T-helper 9 cell (primary cell): ENCODE measurements at regions not wholly inside any gene's neighbourhood (a gene's known extent, or its start where the extent isn't known, plus 50 kb on each side); places are given as distances from the start of the nearest gene placed in this dataset.
"Not testable (repeated sequence)": the region's sequence is repeated elsewhere in the genome, so short reads cannot be mapped to it uniquely, and the experiment has no call there.

Experiments
- DNase-seq: peaks from one replicate; pipeline ENCODE4 v3.0.0-alpha.2; 2020

DNA sequence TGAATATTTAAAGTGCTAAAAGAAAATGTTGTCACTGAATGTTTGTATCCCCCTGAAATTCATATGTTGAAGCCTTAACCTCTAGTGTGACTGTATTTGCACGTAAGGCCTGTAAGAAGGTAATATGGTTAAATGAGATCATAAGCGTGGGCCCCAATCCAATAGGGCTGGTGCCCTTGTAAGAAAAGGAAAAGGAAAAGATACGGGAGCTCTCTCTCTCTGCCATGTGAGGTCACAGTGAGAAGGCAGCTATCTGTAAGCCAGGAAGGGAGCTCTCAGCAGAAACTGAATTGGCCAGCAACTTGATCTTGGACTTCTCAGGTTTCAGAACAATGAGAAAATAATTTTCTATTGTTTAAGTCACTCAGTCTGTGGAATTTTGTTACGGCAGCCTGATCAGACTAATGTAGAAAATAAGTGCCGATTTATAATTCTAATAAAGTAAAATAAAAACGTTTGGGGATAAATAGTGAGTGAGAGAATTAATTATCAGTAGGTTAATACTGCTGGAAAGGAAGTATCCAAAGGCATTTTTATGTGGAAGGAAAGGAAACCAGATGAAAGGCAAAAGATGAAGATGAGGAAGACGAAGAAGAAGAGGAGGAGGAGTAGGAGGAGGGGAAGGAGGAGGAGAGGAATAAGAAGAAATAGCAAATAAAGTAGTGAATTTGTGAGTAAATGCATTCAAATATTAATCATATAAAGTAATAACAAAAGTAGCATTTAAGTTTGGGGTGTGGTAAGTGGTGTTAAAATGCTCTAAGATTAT lies 188.5 kb upstream of the KRR1 start:
- no peak for DNase-seq

DNA sequence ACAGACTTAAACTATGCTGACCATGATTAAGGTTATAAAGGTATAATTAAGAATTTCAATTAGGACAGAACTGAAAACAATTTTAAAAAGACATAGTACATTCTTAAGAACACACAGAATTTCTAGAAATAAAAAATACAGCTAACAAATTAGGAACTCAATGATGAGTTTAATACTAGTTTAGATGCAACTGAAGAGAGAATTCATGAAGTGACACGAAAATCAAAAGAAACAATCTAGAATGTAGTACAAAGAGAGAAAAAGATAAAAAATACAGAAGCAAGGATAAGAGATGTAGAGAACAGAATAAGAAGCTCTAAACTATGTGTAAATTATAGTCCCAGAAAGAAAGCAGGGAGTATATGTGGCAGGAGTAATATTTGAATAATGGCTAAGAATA lies 187.8 kb upstream of the KRR1 start:
- no peak for DNase-seq

- no peak for DNase-seq
Observed at GRCh38 chr12:75698052-75698451, 186.6 kb upstream of the KRR1 start.

DNA sequence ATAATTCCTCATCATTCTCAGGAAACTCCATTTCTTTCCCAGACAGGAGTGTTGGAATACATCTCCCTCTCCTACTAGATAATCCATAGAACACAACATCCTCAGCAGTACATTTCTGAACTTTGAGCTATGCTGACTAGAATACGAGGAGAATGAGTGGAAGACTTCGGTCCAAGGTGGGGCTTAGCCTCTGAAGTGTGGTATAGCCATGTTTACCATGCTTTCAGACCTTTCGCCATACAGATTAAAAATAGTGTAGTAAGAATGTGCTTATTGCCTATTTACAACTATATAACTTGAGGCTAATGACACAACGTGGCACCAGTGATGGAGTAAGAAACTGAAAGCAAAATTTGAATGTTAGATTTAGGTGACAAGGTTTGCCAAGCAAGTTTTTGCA lies 184.5 kb upstream of the KRR1 start:
- no peak for DNase-seq

DNA sequence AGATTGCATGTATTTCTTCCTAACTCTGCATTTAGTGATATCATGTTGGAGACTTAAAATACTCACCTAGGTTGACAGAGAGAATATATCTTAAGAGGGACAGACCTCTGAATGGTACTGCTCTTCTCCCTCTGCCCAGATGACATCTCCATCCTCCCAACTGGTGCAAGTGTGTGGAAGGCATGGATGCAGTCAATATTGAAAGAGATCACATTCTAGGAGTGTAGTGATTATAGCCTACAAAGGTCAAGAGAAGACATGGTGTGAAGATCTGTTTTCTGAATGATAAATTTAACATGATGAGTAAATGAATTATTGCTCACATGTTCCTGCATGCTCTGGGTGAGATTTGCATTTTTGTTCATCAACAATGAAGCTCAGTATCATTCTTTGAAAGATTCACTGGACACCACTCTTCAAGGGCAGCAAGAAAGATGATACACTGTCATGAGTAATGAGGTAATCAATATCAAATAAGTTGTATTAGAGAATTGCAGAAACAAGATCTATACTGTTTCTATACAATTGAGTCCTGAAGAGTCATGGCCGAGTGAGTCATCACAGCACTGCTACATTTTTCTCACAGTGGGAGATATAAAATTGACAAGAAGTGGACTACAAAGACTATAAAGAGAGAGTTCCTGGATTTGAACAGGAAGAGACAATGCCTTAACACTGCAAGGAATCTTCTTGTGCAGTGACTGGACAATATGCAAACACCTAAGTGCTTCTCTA lies 183.3 kb upstream of the KRR1 start:
- no peak for DNase-seq

DNA sequence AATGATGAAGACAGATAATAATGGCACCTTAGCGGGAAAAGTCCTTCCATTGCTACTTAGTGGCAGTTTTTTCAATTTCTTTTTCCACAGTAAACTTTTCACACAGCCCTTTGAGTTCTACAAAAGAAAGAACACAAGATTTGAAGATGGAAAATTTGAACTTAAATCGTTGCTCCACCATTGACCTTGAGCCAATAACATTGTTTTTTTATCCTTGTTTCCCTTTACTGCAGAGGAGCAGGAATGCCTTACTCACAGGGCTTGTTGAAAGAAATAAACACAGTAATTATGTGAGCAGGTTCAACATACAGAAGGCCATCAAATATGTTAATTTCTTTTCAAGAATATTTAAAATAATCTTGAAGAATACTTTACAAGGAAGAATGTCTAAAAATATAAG lies 181.5 kb upstream of the KRR1 start:
- no peak for DNase-seq

GRCh38 chr12:75690296-75690955 lies 179.0 kb upstream of the KRR1 start:
- no peak for DNase-seq

DNA sequence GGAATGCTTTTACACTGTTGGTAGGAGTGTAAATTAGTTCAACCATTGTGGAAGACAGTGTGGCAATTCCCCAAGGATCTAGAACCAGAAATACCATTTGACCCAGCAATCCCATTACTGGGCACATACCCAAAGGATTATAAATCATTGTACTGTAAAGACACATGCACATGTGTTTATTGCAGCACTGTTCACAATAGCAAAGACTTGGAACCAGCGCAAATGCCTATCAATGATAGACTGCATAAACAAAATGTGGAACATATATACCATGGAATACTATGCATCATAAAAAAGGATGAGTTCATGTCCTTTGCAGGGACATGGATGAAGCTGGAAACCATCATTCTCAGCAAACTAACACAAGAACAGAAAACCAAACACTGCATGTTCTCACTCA lies 174.8 kb upstream of the KRR1 start:
- not testable (repeated sequence) for DNase-seq

DNA sequence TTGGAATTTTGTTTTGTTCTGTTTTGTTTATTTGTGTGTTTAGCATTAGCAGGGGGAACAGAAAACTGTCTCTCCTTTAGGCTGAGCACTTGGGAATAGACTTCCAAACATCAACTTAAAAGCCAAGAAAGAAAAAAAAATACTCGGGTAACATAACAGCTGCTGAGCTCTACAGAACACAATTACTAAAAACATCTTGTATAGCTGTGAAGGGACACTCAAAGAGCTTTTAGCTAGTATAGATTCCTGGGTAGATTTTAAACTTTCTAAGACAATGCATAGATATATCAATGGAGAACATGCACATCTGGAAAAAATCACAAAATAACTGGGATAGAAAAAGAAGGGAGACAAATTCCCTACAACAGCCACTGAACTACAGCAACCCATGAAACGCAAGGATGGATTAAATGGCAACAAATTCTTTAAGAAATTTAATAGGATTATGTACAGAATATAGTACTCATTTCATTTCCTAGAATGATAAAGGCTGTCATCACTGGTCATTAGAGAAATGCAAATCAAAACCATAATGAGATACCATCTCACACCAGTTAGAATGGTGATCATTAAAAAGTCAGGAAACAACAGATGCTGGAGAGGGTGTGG lies 174.3 kb upstream of the KRR1 start:
- no peak for DNase-seq

- DNase-seq, result no peak
Observed at GRCh38 chr12:75684678-75685616, 173.5 kb upstream of the KRR1 start.

DNA sequence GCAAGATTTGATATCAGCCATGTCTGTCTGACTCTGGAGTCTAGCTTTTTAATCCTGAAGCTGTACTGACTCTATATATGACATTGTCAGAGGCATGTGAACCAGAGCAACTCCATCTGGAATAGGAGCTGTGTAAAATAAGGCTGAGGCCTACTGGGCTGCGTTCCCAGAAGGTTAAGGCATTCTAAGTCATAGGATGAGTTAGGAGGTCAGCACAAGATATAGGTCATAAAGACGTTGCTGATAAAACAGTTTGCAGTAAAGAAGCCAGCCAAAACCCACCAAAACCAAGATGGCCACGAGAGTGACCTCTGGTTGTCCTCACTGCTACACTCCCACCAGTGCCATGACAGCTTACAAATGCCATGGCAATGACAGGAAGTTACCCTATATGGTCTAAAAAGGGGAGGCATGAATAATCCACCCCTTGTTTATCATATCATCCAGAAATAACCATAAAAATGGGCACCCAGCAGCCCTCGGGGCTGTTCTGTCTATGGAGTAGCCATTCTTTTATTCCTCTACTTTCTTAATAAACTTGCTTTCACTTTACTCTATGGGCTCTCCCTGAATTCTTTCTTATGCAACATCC lies 172.7 kb upstream of the KRR1 start:
- not testable (repeated sequence) for DNase-seq

- no peak for DNase-seq
Observed at GRCh38 chr12:75683220-75683619, 171.8 kb upstream of the KRR1 start.

- no peak for DNase-seq
Observed at GRCh38 chr12:75677522-75677921, 166.1 kb upstream of the KRR1 start.

DNA sequence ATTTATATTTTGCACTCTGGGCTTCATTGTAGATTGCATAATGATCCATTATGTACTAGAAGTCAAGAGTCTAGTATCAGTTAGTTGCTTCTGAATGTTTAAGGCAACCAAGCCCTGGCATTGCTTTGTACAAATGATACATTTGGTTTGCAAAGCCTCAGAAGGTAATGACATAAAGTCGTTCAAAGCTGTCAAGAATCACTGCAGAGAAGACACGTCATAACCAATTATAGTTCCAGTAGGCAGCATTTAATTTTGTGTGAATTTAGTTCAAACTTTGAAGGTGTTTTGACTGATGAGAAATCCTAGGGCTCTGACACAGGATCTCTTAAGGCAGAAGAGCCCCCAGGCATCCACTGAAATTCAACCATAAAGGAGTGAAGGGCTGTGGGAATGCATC lies 163.0 kb upstream of the KRR1 start:
- DNase-seq, result no peak

DNA sequence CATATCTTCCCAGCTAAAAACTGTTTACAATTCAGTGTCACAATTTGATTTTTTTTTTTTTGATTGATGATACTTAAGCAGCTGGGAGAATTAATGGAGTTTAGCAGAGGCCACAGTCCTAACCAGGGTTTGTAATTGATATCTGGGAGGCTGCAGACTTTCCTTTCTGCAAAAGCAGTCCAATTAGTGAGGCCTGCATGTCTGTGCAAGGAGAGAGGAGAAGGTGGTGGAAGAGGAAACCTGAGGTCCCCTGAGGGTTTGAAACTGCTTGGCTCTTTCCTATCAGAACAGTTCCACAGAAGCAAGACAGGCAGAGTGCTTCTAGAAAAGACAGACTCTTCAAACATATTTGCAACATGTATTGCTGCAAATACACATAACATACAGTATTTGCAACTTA lies 160.8 kb upstream of the KRR1 start:
- no peak for DNase-seq

DNA sequence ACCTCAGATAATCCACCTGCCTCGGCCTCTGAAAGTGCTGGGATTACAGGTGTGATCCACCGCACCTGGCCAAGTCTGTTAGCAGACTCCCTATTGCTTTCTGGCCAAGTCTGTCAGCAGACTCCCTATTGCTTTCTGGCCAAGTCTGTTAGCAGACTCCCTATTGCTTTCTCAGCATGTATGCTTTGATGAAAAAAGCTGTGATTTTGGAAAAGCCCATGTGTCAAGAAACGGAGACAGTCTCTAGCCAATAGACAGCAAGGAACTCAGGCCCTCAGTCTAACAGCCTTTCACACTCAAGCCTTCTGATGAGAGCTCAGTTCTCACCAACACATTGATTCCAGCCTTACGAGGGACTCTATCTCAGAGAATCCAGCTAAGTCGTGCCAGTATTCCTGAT lies 158.8 kb upstream of the KRR1 start:
- no peak for DNase-seq

DNA sequence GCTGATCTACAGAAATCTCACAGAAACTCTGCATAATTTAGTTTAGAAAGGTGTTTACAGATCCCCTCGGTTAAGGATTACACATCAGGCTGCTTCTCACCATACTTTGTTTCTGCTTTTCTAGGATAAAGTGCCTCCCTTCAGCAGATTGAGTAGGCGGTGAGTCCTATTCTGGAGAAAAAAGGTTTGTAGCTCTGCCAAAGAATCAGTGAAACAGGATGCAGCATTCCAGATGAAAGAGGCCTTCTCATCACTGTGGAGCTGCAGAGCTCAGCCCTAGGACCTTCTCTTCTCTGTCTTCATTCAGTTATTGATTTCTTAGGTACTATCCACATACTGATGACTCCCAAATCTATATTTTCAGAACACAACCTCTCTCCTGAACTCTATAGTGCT lies 155.5 kb upstream of the KRR1 start:
- no peak for DNase-seq

- DNase-seq, result no peak
Observed at GRCh38 chr12:75666126-75666938, 154.9 kb upstream of the KRR1 start.

- DNase-seq, result no peak
Observed at GRCh38 chr12:75665216-75665615, 153.8 kb upstream of the KRR1 start.

GRCh38 chr12:75662511-75663159 lies 151.2 kb upstream of the KRR1 start:
- DNase-seq, result no peak

DNA sequence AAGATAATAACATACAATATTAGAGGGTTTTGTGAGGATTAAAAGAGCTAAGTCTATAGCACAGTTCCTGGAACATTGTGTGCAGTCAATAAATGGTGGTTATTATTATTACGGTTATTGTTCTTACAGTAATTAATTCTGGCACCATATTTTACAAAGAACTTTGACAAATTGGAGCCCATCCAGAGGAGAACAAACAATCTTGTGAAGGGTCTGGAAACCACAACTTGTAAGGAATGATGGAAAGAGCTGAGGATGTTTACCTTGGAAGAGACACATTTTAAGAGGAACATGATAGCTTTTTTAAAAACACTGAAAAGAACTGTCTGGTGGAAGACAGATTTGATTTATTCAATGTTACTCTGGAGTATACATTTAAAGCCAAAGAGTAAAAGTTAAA lies 150.5 kb upstream of the KRR1 start:
- no peak for DNase-seq
